ENCODE measurements at regions not wholly inside any gene's neighbourhood (a gene's known extent, or its start where the extent isn't known, plus 50 kb on each side); places are given as distances from the start of the nearest gene placed in this dataset.
"Not testable (repeated sequence)": the region's sequence is repeated elsewhere in the genome, so short reads cannot be mapped to it uniquely, and the experiment has no call there.

- no peak for DNase-seq (ENCODE audit: low read depth)
- H3K4me3 ChIP-seq (ENCODE audit: low read length) = no peak overlapping the region
- no peak for TF ChIP-seq CTCF (IDR thresholded peaks at IDR 0.05; ENCODE audit: insufficient read depth, low read depth, low read length, missing control alignments)
Measured at GRCh38 chr5:168131519-168131918, 159.9 kb upstream of the WWC1 start.

- no peak overlapping the region for H3K4me3 ChIP-seq (ENCODE audit: low read length)
- no peak for DNase-seq (ENCODE audit: low read depth)
- no peak for TF ChIP-seq CTCF (IDR thresholded peaks at IDR 0.05; ENCODE audit: insufficient read depth, low read depth, low read length, missing control alignments)
Measured at GRCh38 chr5:168132241-168132641, 159.2 kb upstream of the WWC1 start.

GRCh38 chr5:168135897-168136296 is 155.5 kb upstream of the WWC1 start:
- no peak for DNase-seq (ENCODE audit: low read depth)
- TF ChIP-seq CTCF (IDR thresholded peaks at IDR 0.05; ENCODE audit: insufficient read depth, low read depth, low read length, missing control alignments) = no peak
- no peak overlapping the region for H3K4me3 ChIP-seq (ENCODE audit: low read length)

- no peak overlapping the region for H3K4me3 ChIP-seq (ENCODE audit: low read length)
- no peak for DNase-seq (ENCODE audit: low read depth)
- TF ChIP-seq CTCF (IDR thresholded peaks at IDR 0.05; ENCODE audit: insufficient read depth, low read depth, low read length, missing control alignments) = no peak
Measured at GRCh38 chr5:168136340-168136739, 155.1 kb upstream of the WWC1 start.

DNA sequence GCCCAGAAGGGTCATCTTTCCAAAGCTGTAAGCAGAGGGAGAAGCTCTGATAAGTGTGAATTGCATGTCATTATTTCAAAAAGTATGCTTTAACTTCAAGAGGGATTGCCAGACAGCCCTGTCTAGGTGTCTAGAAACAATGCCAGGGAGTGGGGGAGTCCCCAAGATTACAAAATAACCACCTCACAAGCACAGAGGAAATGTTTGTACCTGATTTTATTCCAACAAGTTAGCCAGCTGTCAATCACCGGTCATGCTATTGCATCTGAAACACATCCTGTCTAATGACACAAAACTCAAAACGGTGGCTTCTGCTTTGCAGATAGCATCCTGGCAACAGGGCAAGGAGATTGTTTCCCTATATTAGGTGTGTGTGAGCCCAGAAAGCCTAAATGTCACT is 154.2 kb upstream of the WWC1 start:
- DNase-seq (ENCODE audit: low read depth) = peak; percentile 10
- TF ChIP-seq CTCF (IDR thresholded peaks at IDR 0.05; ENCODE audit: insufficient read depth, low read depth, low read length, missing control alignments) = no peak
- H3K4me3 ChIP-seq (ENCODE audit: low read length) = no peak overlapping the region

- no peak for TF ChIP-seq CTCF (IDR thresholded peaks at IDR 0.05; ENCODE audit: insufficient read depth, low read depth, low read length, missing control alignments)
- H3K4me3 ChIP-seq (ENCODE audit: low read length) = no peak overlapping the region
- no peak for DNase-seq (ENCODE audit: low read depth)
Measured at GRCh38 chr5:168140241-168140640, 151.2 kb upstream of the WWC1 start.

DNA sequence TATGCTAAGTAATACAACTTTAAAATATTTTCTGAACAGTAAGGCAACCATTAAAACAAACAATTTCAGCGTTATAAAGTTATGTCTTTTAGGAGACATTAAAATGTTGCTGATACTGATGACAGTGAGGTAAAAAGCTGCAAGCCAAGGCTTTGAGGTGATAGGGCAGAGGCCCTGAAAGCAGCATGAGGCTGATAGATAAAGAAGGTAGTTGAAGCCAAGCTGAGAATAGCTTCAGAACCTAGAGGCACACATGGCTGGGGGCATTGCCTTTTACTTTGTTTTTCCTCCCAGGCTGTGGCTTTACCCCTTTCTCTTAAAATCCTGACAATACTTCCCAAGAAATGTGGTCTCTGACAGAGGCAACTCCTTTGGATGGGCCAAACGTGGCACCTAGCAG is 149.0 kb upstream of the WWC1 start:
- TF ChIP-seq CTCF (IDR thresholded peaks at IDR 0.05; ENCODE audit: insufficient read depth, low read depth, low read length, missing control alignments) = no peak
- no peak overlapping the region for H3K4me3 ChIP-seq (ENCODE audit: low read length)
- no peak for DNase-seq (ENCODE audit: low read depth)

DNA sequence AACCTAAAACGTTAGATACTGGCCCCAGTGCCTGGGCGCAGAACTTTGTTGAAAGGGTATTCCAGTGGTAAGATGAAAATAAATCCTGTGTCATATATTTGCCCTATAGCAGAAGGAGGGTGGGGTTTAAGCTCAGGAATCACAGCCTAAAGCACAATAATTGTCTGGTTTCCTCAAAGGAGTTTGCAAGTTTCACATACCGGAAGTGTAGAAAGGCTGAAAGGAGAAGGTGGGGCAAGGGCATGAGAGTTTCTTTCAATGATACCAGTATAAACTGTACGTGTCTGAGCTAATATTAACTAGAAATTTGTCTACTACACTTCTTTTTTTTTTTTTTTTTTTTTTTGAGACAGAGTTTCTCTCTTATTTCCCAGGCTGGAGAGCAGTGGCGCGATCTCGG is 147.9 kb upstream of the WWC1 start:
- not testable (repeated sequence) for DNase-seq (ENCODE audit: low read depth); H3K4me3 ChIP-seq (ENCODE audit: low read length)
